Kidney epithelial cell (primary cell): ENCODE measurements at regions not wholly inside any gene's neighbourhood (a gene's known extent, or its start where the extent isn't known, plus 50 kb on each side); places are given as distances from the start of the nearest gene placed in this dataset.

Experiments
- DNase-seq: peaks from one replicate; pipeline ENCODE4 v3.0.0-alpha.2; 2010; ENCODE audit warnings: low read depth
- H3K27me3 ChIP-seq: 2 replicates; pipeline ENCODE4 v1.6.0; 2011; ENCODE audit warnings: low read length; ENCODE audit not compliant: control insufficient read depth, insufficient read depth
- H3K36me3 ChIP-seq: 2 replicates; pipeline ENCODE4 v1.5.1; 2011; ENCODE audit warnings: low read length; ENCODE audit not compliant: control insufficient read depth, insufficient read depth
- H3K4me3 ChIP-seq: 2 replicates; pipeline ENCODE4 v1.5.1; 2011; ENCODE audit warnings: low read depth, mild to moderate bottlenecking, control low read depth, low read length
- CTCF ChIP-seq: IDR thresholded peaks from 2 replicates; pipeline ENCODE4 v1.5.1; 2011; ENCODE audit warnings: mild to moderate bottlenecking, moderate library complexity, low read length, control low read depth, inconsistent platforms; ENCODE audit not compliant: insufficient read depth, poor library complexity, severe bottlenecking

- Histone ChIP-seq H3K4me3 (no peak overlapping the region), H3K36me3 (no peaks in the 10 kb centered on the region), H3K27me3 (no peaks in the 10 kb centered on the region)
- no peak for TF ChIP-seq CTCF
- DNase-seq: no peak
Measured at GRCh38 chr18:50453732-50454131, 78.9 kb downstream of the SKA1 start.

GRCh38 chr18:50454387-50454988 is 79.6 kb downstream of the SKA1 start:
- DNase-seq: no peak
- no peak overlapping the region for H3K4me3 ChIP-seq
- no peaks in the 10 kb centered on the region for H3K27me3 ChIP-seq
- H3K36me3 ChIP-seq: no peaks in the 10 kb centered on the region
- TF ChIP-seq CTCF: no peak

GRCh38 chr18:50456285-50456684 is 81.4 kb downstream of the SKA1 start:
- H3K36me3 ChIP-seq: no peaks in the 10 kb centered on the region
- H3K4me3 ChIP-seq: no peak overlapping the region
- no peak for DNase-seq
- no peaks in the 10 kb centered on the region for H3K27me3 ChIP-seq
- TF ChIP-seq CTCF: no peak

GRCh38 chr18:50457639-50458038 is 82.8 kb downstream of the SKA1 start:
- TF ChIP-seq CTCF: no peak
- Histone ChIP-seq H3K27me3 (no peaks in the 10 kb centered on the region), H3K36me3 (no peaks in the 10 kb centered on the region), H3K4me3 (no peak overlapping the region)
- no peak for DNase-seq

GRCh38 chr18:50458366-50458765 is 83.5 kb downstream of the SKA1 start:
- H3K4me3 ChIP-seq: no peak overlapping the region
- DNase-seq: no peak
- H3K36me3 ChIP-seq: no peaks in the 10 kb centered on the region
- H3K27me3 ChIP-seq: no peaks in the 10 kb centered on the region
- no peak for TF ChIP-seq CTCF

- H3K27me3 ChIP-seq: no peaks in the 10 kb centered on the region
- DNase-seq: no peak
- H3K4me3 ChIP-seq: no peak overlapping the region
- TF ChIP-seq CTCF: no peak
- H3K36me3 ChIP-seq: no peaks in the 10 kb centered on the region
Measured at GRCh38 chr18:50458796-50459195, 84.0 kb downstream of the SKA1 start.
